ENCODE measurements at regions not wholly inside any gene's neighbourhood (a gene's known extent, or its start where the extent isn't known, plus 50 kb on each side); places are given as distances from the start of the nearest gene placed in this dataset.

GRCh38 chr2:793236-793635, 116.0 kb upstream of the TMEM18 start:
- Histone ChIP-seq H3K4me2 (no peak overlapping the region), H3K27ac (no peak overlapping the region), H3K9me3 (ENCODE audit: low read depth) (no peaks in the 10 kb centered on the region), H3K4me3 (no peak overlapping the region), H3K36me3 (replicated peaks; ENCODE audit: insufficient read depth, low read depth) (no peaks in the 10 kb centered on the region), H2AFZ (no peak overlapping the region), H3K9me2 (replicated peaks; ENCODE audit: insufficient read depth) (no peaks in the 10 kb centered on the region), H3K79me2 (no peaks in the 10 kb centered on the region), H4K20me1 (ENCODE audit: insufficient read depth, poor library complexity, severe bottlenecking) (no peaks in the 10 kb centered on the region), H3K4me1 (ENCODE audit: insufficient read depth) (no peaks in the 10 kb centered on the region), H3K27me3 (no peaks in the 10 kb centered on the region)
- no peak for DNase-seq (ENCODE audit: low spot score)
- 92% methylated on average over 7 of the region's 7 CpGs for WGBS (ENCODE audit: low lambda C conversion rate, missing lambda C conversion rate)
- no peak for TF ChIP-seq EZH2phosphoT487 (IDR thresholded peaks at IDR 0.05; ENCODE audit: low read depth, severe bottlenecking, unreplicated experiment)

DNA sequence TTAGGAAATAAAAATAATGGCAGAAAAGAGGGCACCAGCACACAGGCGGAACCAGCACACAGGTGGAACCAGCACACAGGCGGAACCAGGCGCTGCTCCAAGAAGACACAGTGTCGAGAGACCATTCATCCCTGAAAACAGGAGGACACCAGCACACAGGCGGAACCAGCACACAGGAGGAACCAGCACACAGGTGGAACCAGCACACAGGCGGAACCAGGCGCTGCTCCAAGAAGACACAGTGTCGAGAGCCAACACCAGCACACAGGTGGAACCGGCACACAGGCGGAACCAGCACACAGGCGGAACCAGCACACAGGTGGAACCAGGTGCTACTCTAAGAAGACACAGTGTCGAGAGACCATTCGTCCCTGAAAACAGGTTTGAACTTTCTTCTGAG, 115.5 kb upstream of the TMEM18 start:
- H3K27ac ChIP-seq = no peak overlapping the region
- no peak overlapping the region for H3K4me2 ChIP-seq
- TF ChIP-seq EZH2 (IDR thresholded peaks at IDR 0.05; ENCODE audit: borderline replicate concordance) (no peak), CTCF (IDR thresholded peaks at IDR 0.05; ENCODE audit: poor library complexity) (no peak), EZH2phosphoT487 (IDR thresholded peaks at IDR 0.05; ENCODE audit: low read depth, severe bottlenecking, unreplicated experiment) (no peak)
- no peaks in the 10 kb centered on the region for H3K4me1 ChIP-seq (ENCODE audit: insufficient read depth)
- DNase-seq (ENCODE audit: low spot score) = no peak
- no peaks in the 10 kb centered on the region for H3K27me3 ChIP-seq
- 93% methylated on average over 13 of the region's 13 CpGs for WGBS (ENCODE audit: low lambda C conversion rate, missing lambda C conversion rate)
- H3K4me3 ChIP-seq = no peak overlapping the region
- H3K36me3 ChIP-seq (replicated peaks; ENCODE audit: insufficient read depth, low read depth) = no peaks in the 10 kb centered on the region
- no peaks in the 10 kb centered on the region for H3K9me2 ChIP-seq (replicated peaks; ENCODE audit: insufficient read depth)
- H4K20me1 ChIP-seq (ENCODE audit: insufficient read depth, poor library complexity, severe bottlenecking) = no peaks in the 10 kb centered on the region
- H2AFZ ChIP-seq = no peak overlapping the region
- H3K9me3 ChIP-seq (ENCODE audit: low read depth) = no peaks in the 10 kb centered on the region
- H3K79me2 ChIP-seq = no peaks in the 10 kb centered on the region

DNA sequence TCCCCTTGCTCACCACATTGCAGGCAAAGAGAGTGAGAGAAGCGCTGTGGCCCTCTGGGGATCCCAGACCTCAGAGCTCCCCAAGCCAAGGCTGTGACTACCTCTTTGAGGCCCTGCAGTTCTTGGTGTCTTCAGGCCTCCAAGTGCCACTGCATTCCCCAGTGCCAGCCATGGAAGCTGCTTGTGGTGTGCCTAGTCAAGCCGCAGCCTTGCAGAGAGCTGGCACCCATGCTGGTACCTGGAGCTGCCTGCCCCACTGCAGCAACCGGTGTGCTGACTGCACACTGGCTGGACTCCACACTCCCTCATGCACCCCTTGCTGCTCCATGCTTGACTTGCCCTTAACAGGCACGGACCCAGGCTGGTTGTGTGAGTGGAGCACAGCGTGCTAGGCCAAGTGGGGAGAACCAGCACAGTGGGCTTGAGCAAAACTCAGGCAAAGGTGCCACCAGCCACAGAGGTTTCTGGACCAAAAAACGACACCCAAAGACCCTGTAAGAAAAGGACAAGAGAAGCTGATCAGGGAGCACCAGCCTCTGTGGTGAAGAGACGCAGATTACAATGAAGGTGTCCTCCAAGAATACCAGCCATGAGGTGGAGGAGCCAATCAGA, 113.5 kb upstream of the TMEM18 start:
- Histone ChIP-seq H3K9me3 (ENCODE audit: low read depth) (no peaks in the 10 kb centered on the region), H3K9me2 (replicated peaks; ENCODE audit: insufficient read depth) (no peaks in the 10 kb centered on the region), H3K4me3 (no peak overlapping the region), H3K36me3 (replicated peaks; ENCODE audit: insufficient read depth, low read depth) (no peaks in the 10 kb centered on the region), H3K79me2 (no peaks in the 10 kb centered on the region), H3K27me3 (no peaks in the 10 kb centered on the region), H3K27ac (no peak overlapping the region), H4K20me1 (ENCODE audit: insufficient read depth, poor library complexity, severe bottlenecking) (no peaks in the 10 kb centered on the region), H3K4me1 (ENCODE audit: insufficient read depth) (no peaks in the 10 kb centered on the region), H3K4me2 (no peak overlapping the region), H2AFZ (no peak overlapping the region)
- WGBS (ENCODE audit: low lambda C conversion rate, missing lambda C conversion rate) = 94% methylated on average over 7 of the region's 7 CpGs
- no peak for TF ChIP-seq EZH2 (IDR thresholded peaks at IDR 0.05; ENCODE audit: borderline replicate concordance)
- DNase-seq (ENCODE audit: low spot score) = no peak

DNA sequence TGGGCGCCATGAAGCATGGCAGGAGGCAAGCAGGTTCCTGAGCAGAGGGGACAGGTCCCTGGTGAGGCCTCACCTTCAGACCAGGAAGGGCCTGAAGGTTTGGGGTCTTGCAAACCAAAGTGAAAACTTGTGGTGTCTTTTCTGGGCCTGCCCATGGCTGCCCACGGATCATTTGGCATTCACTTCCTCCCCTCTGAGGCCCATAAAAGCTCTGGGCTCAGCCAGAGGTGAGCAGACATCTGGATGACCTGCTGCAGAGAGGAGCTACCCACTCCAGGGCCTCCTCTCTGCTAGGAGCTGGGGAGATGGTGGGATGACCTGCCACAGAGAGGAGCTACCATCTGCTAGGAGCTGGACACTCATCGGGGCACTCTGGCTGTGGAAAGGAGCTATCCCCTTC, 112.9 kb upstream of the TMEM18 start:
- Histone ChIP-seq H3K9me3 (ENCODE audit: low read depth) (no peaks in the 10 kb centered on the region), H3K36me3 (replicated peaks; ENCODE audit: insufficient read depth, low read depth) (no peaks in the 10 kb centered on the region), H3K4me3 (no peak overlapping the region), H3K9me2 (replicated peaks; ENCODE audit: insufficient read depth) (no peaks in the 10 kb centered on the region), H3K4me2 (no peak overlapping the region), H2AFZ (no peak overlapping the region), H3K27ac (no peak overlapping the region), H3K27me3 (no peaks in the 10 kb centered on the region), H3K79me2 (no peaks in the 10 kb centered on the region), H4K20me1 (ENCODE audit: insufficient read depth, poor library complexity, severe bottlenecking) (no peaks in the 10 kb centered on the region), H3K4me1 (ENCODE audit: insufficient read depth) (no peaks in the 10 kb centered on the region)
- no peak for DNase-seq (ENCODE audit: low spot score)
- TF ChIP-seq CTCF (IDR thresholded peaks at IDR 0.05; ENCODE audit: poor library complexity) (no peak), EZH2 (IDR thresholded peaks at IDR 0.05; ENCODE audit: borderline replicate concordance) (no peak), EZH2phosphoT487 (IDR thresholded peaks at IDR 0.05; ENCODE audit: low read depth, severe bottlenecking, unreplicated experiment) (no peak)
- 81% methylated on average over 3 of the region's 3 CpGs for WGBS (ENCODE audit: low lambda C conversion rate, missing lambda C conversion rate)

Measured in hepatocyte (in vitro differentiated cells).